ENCODE measurements at regions not wholly inside any gene's neighbourhood (a gene's known extent, or its start where the extent isn't known, plus 50 kb on each side); places are given as distances from the start of the nearest gene placed in this dataset.

DNA sequence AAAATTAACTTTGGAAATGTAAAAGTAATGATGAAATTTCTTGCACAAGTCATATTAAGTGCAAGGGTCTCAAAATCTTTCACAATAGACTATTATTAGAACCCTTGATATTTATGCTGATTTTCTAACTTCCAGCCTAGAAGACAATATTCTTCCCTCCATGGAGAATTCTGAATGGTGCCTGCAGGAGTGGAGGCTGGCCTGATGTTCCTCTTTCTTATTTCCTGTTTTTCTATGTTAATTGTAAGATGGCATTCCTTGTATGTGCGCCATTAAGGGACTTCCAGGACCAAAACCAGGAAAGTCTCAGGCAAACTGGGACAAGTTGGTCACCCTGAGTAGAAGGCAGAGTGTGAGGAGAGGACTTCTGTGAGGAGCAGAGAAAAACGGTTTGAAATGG lies 294.9 kb downstream of the DLEU7 start:
- Mint-ChIP-seq H3K27me3 (ENCODE audit: low read depth) (no peaks in the 10 kb centered on the region), H3K9me3 (no peaks in the 10 kb centered on the region), H3K4me3 (no peak overlapping the region), H3K27ac (no peak overlapping the region), H3K4me1 (ENCODE audit: low read depth) (no peaks in the 10 kb centered on the region), H3K36me3 (ENCODE audit: low read depth) (no peaks in the 10 kb centered on the region)
- intact Hi-C loops (cut with micrococcal nuclease) = no loop called here
- CTCF ChIA-PET = interaction anchor here (1.0 to 1.1 kb wide), 3 partner anchors 35 to 572 kb away, joined by 3 to 4 read pairs (median 3); no protein-coding TSS in a partner anchor
- no peak for DNase-seq

DNA sequence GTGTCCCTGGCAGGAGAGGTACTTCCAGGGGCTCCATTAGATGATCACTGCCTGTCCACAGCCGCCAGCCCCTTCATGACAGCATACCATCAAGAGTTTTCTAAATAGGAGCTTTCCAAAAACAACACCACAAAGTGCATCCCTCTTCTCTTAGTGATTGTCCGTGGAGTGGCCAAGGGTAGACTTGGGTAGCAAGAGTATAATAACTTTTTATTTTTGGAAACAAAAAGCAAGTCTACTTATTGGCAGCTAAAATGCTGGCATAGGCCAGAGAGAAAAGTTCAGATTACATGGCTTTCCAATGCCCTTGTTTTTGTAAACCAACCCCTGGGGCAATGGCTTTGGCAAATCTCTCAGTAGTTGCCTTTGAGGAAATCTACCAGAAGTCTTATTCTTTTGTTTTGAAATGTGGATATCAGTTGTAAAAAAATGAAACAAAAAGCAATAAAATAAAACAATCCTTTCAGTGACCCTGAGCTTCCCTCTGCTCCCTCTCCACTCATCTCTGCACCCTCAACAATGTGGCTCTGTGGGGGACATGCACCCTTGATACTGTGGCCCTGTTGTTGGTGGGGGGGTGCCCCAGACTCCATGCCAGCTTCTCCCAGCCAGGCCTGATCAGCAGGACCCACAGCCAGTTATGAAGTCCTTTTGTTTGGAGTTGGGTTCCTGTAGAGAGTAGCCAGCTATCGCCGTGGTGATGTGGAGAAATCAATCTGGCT lies 294.1 kb downstream of the DLEU7 start:
- Mint-ChIP-seq H3K36me3 (ENCODE audit: low read depth) (no peaks in the 10 kb centered on the region), H3K4me3 (no peak overlapping the region), H3K4me1 (ENCODE audit: low read depth) (no peaks in the 10 kb centered on the region), H3K27ac (no peak overlapping the region), H3K27me3 (ENCODE audit: low read depth) (no peaks in the 10 kb centered on the region), H3K9me3 (no peaks in the 10 kb centered on the region)
- intact Hi-C loops (cut with micrococcal nuclease) = no loop called here
- no peak for DNase-seq
- CTCF ChIA-PET = interaction anchor here (1.0 to 1.1 kb wide), 3 partner anchors 36 to 573 kb away, joined by 3 to 4 read pairs (median 3); no protein-coding TSS in a partner anchor

DNA sequence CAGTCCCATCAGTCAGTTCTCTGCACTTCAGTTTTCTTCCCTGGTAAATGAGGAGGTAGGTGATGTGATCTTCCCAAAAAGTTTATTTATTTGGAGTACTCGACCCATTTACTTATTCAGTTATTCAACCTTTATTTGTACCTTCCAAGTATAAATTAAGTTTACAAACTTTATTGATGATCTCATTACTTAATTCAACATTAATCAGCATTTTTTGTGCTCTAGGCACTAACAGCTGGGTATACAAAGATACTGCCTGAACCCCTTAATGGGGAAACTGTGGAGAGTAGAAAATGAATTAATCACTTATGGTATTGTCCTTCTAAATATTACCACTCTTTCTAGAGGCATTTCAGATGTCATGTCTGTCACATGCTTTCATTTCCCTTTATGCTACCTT lies 293.3 kb downstream of the DLEU7 start:
- intact Hi-C loops (cut with micrococcal nuclease) = no loop called here
- no peak overlapping the region for H3K4me3 Mint-ChIP-seq
- H3K27me3 Mint-ChIP-seq (ENCODE audit: low read depth) = no peaks in the 10 kb centered on the region
- no peak for DNase-seq
- H3K27ac Mint-ChIP-seq = no peak overlapping the region
- no peaks in the 10 kb centered on the region for H3K9me3 Mint-ChIP-seq
- CTCF ChIA-PET = no interaction called here
- no peaks in the 10 kb centered on the region for H3K4me1 Mint-ChIP-seq (ENCODE audit: low read depth)
- no peaks in the 10 kb centered on the region for H3K36me3 Mint-ChIP-seq (ENCODE audit: low read depth)

DNA sequence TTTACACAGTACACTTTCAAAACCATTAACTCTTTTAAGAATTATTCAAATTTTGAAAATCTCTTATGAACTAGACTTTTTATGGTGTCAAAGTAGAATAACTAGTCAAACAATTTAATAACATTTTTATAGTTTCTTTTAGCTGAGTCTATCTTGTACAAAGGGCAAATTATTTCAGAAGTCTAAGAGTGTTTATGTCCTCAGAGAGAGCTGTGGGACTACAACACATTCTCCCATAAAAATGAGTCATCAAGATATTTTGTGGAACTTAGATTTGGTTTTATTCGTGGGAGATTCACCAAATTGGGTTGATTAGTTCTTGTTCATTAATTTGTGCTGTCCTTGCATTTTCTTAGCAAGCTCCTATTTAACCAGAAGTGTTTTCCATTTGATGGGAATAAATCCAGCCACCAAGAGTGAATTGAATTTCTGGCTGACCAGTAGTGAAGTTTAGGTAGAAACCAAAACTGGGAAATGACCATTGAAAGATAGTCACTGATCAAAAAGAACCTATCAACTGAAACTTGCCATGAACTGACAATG lies 291.0 kb downstream of the DLEU7 start:
- intact Hi-C loops (cut with micrococcal nuclease) = no loop called here
- Mint-ChIP-seq H3K4me3 (no peak overlapping the region), H3K36me3 (ENCODE audit: low read depth) (no peaks in the 10 kb centered on the region), H3K27ac (no peak overlapping the region), H3K9me3 (no peaks in the 10 kb centered on the region), H3K4me1 (ENCODE audit: low read depth) (no peaks in the 10 kb centered on the region), H3K27me3 (ENCODE audit: low read depth) (no peaks in the 10 kb centered on the region)
- no peak for DNase-seq
- CTCF ChIA-PET = interaction anchor here (0.5 to 0.8 kb wide), 3 partner anchors 47 to 576 kb away, joined by 3 read pairs; no protein-coding TSS in a partner anchor

GRCh38 chr13:50561739-50562138 lies 281.8 kb downstream of the DLEU7 start:
- no peak overlapping the region for H3K27ac Mint-ChIP-seq
- CTCF ChIA-PET = interaction anchor here (0.5 kb wide), 1 partner anchor 353 kb away, joined by 4 read pairs; no protein-coding TSS in a partner anchor
- intact Hi-C loops (cut with micrococcal nuclease) = no loop called here
- no peaks in the 10 kb centered on the region for H3K4me1 Mint-ChIP-seq (ENCODE audit: low read depth)
- H3K27me3 Mint-ChIP-seq (ENCODE audit: low read depth) = no peaks in the 10 kb centered on the region
- H3K4me3 Mint-ChIP-seq = no peak overlapping the region
- peaks cover 2% of the 10 kb centered on the region for H3K36me3 Mint-ChIP-seq (ENCODE audit: low read depth)
- H3K9me3 Mint-ChIP-seq = peaks cover 3% of the 10 kb centered on the region
- no peak for DNase-seq

DNA sequence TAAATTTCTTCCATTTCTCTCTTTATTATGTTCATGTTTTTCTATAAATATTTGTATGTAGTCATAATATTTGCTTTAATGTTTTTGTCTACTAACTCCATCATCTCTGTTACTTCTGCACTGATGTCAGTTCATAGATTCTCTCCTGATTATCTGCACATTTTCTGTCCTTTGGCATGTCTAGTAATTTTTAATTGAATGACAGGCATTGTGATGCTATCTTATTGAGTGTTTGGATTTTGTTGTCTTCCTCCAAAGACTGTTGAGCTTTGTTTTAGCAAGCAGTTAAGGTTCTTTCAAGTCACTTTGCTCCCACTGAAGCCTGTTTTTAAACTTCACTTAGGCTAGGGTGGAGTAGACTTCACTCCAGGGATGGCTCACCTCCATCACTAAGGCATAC lies 276.8 kb downstream of the DLEU7 start:
- Mint-ChIP-seq H3K4me3 (no peak overlapping the region), H3K27me3 (ENCODE audit: low read depth) (peaks cover 3% of the 10 kb centered on the region), H3K4me1 (ENCODE audit: low read depth) (no peaks in the 10 kb centered on the region), H3K36me3 (ENCODE audit: low read depth) (peaks cover 3% of the 10 kb centered on the region), H3K9me3 (peaks cover 6% of the 10 kb centered on the region), H3K27ac (no peak overlapping the region)
- no peak for DNase-seq
- CTCF ChIA-PET = no interaction called here
- intact Hi-C loops (cut with micrococcal nuclease) = no loop called here

DNA sequence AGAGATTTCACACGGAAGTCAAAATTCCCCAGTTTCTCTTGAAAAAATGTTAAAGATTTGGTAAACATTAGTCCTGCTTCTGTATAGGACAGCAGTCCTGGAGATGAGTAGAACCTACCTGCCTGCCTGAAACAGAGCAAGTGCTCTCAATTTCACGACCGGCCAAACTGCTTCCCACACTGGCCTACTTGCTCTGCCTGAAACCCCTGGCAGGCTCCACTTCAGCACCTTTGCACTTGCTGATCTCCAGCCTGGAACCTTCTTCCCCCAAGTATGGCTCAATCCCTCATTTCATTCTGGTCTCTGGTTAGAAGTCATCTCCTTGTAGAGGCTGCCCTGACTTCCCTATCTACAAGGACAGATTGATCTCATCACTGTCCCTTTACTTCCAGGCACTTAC lies 271.4 kb downstream of the DLEU7 start:
- no peak for DNase-seq
- Mint-ChIP-seq H3K4me3 (no peak overlapping the region), H3K4me1 (ENCODE audit: low read depth) (no peaks in the 10 kb centered on the region), H3K36me3 (ENCODE audit: low read depth) (no peaks in the 10 kb centered on the region), H3K9me3 (peaks cover under 1% of the 10 kb centered on the region), H3K27ac (no peak overlapping the region), H3K27me3 (ENCODE audit: low read depth) (peaks cover 2% of the 10 kb centered on the region)
- CTCF ChIA-PET = no interaction called here
- intact Hi-C loops (cut with micrococcal nuclease) = no loop called here

DNA sequence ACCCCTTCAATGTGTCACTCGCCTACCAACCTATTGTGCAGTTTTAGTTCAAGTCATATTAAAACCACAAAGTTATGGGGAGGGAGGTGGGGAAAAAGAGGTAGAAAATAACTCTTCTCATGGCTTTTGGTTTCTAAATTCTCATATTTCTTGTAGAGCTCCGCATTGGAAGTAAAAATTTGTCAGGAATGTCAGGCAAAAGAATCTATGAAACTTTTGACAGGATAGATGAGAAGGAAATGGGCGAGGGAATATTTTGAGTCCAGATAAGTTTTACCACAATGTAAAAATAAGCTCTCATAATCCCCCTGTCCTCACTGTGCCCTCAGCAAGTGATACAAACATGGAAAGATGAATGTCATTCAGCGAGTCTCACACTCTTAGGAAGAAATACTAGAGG lies 270.4 kb downstream of the DLEU7 start:
- Mint-ChIP-seq H3K27ac (no peak overlapping the region), H3K27me3 (ENCODE audit: low read depth) (no peaks in the 10 kb centered on the region), H3K36me3 (ENCODE audit: low read depth) (no peaks in the 10 kb centered on the region), H3K4me3 (no peak overlapping the region), H3K9me3 (no peaks in the 10 kb centered on the region), H3K4me1 (ENCODE audit: low read depth) (no peaks in the 10 kb centered on the region)
- CTCF ChIA-PET = interaction anchor here (0.6 kb wide), 1 partner anchor 80 kb away, joined by 3 read pairs; no protein-coding TSS in a partner anchor
- intact Hi-C loops (cut with micrococcal nuclease) = no loop called here
- no peak for DNase-seq

GRCh38 chr13:50574731-50575130 lies 268.8 kb downstream of the DLEU7 start:
- CTCF ChIA-PET = no interaction called here

DNA sequence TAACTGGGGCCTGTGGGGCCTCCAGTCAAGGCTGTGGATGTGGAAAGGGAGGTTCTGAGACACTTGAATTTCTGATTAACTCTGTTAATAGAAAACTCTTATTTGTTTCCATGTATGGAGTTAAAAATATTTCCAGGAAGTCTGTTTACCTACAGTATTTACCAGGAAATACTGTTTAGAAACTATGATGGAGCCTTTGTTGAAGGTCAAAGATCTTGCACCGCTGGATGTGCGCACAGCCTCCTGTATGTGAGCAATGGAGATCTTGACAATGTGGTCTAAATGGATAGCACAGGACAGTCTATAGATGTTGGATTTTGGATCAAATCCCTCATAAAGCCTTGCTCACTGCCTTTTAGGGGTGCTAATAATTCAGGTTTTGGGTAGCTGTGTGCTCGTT lies 268.4 kb downstream of the DLEU7 start:
- no peak for DNase-seq
- H3K27ac Mint-ChIP-seq = no peak overlapping the region
- H3K4me1 Mint-ChIP-seq (ENCODE audit: low read depth) = no peaks in the 10 kb centered on the region
- CTCF ChIA-PET = no interaction called here
- H3K4me3 Mint-ChIP-seq = no peak overlapping the region
- peaks cover 3% of the 10 kb centered on the region for H3K27me3 Mint-ChIP-seq (ENCODE audit: low read depth)
- H3K9me3 Mint-ChIP-seq = no peaks in the 10 kb centered on the region
- intact Hi-C loops (cut with micrococcal nuclease) = no loop called here
- H3K36me3 Mint-ChIP-seq (ENCODE audit: low read depth) = no peaks in the 10 kb centered on the region

More at GRCh38 chr13:50574731-50575130, 268.8 kb downstream of the DLEU7 start:
- no peak for DNase-seq
- Mint-ChIP-seq H3K9me3 (no peaks in the 10 kb centered on the region), H3K27me3 (ENCODE audit: low read depth) (peaks cover 3% of the 10 kb centered on the region), H3K36me3 (ENCODE audit: low read depth) (no peaks in the 10 kb centered on the region), H3K27ac (no peak overlapping the region), H3K4me1 (ENCODE audit: low read depth) (no peaks in the 10 kb centered on the region), H3K4me3 (no peak overlapping the region)
- intact Hi-C loops (cut with micrococcal nuclease) = no loop called here

- H3K27me3 Mint-ChIP-seq (ENCODE audit: low read depth) = peaks cover 3% of the 10 kb centered on the region
- H3K36me3 Mint-ChIP-seq (ENCODE audit: low read depth) = no peaks in the 10 kb centered on the region
- no peaks in the 10 kb centered on the region for H3K9me3 Mint-ChIP-seq
- H3K27ac Mint-ChIP-seq = no peak overlapping the region
- DNase-seq = no peak
- H3K4me3 Mint-ChIP-seq = no peak overlapping the region
- no peaks in the 10 kb centered on the region for H3K4me1 Mint-ChIP-seq (ENCODE audit: low read depth)
- intact Hi-C loops (cut with micrococcal nuclease) = no loop called here
- CTCF ChIA-PET = interaction anchor here (0.8 kb wide), 1 partner anchor 19 kb away, joined by 3 read pairs; no protein-coding TSS in a partner anchor
These were observed 267.3 kb downstream of the DLEU7 start for GRCh38 chr13:50576156-50576555.

- no peaks in the 10 kb centered on the region for H3K9me3 Mint-ChIP-seq
- H3K27ac Mint-ChIP-seq = no peak overlapping the region
- no peak overlapping the region for H3K4me3 Mint-ChIP-seq
- H3K27me3 Mint-ChIP-seq (ENCODE audit: low read depth) = peaks cover 3% of the 10 kb centered on the region
- intact Hi-C loops (cut with micrococcal nuclease) = no loop called here
- no peak for DNase-seq
- H3K4me1 Mint-ChIP-seq (ENCODE audit: low read depth) = no peaks in the 10 kb centered on the region
- no peaks in the 10 kb centered on the region for H3K36me3 Mint-ChIP-seq (ENCODE audit: low read depth)
- CTCF ChIA-PET = no interaction called here
These were observed 265.7 kb downstream of the DLEU7 start for GRCh38 chr13:50577806-50578205.

DNA sequence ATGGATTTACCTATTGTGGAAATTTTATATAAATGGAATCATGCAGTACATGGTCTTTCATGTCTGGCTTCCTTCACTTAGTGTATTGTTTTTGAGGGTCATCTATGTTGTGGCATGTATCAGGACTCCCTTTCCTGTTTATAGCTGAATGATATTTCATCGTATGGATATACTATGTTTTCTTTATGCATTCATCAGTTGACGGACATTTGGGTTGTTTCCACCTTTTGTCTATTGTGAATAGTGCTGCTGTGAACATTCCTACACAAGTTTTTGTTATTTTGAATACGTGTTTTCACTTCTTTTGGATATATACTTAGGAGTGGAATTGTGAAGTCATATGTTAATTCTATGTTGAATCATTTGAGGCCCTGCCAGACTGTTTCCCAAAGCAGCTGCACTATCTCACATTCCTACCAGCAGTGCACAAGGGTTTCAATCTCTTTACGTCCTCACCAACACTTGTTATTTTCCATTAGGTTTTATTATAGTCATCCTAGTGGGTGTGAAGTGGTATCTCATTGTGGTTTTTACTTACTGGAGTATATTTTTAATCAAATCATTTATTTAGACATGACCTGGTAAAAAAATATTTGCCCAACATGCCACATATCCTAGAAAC lies 262.7 kb downstream of the DLEU7 start:
- intact Hi-C loops (cut with micrococcal nuclease) = no loop called here
- no peaks in the 10 kb centered on the region for H3K36me3 Mint-ChIP-seq (ENCODE audit: low read depth)
- H3K9me3 Mint-ChIP-seq = no peaks in the 10 kb centered on the region
- no peak for DNase-seq
- H3K4me1 Mint-ChIP-seq (ENCODE audit: low read depth) = no peaks in the 10 kb centered on the region
- H3K4me3 Mint-ChIP-seq = no peak overlapping the region
- CTCF ChIA-PET = interaction anchor here (1.1 kb wide), 1 partner anchor 605 kb away, joined by 3 read pairs; no protein-coding TSS in a partner anchor
- peaks cover 3% of the 10 kb centered on the region for H3K27me3 Mint-ChIP-seq (ENCODE audit: low read depth)
- no peak overlapping the region for H3K27ac Mint-ChIP-seq
